ENCODE measurements at regions not wholly inside any gene's neighbourhood (a gene's known extent, or its start where the extent isn't known, plus 50 kb on each side); places are given as distances from the start of the nearest gene placed in this dataset.

GRCh38 chr6:100962466-100962865 is 81.3 kb upstream of the ASCC3 start:
- H3K9me3 Mint-ChIP-seq, result no peaks in the 10 kb centered on the region
- H3K4me3 Mint-ChIP-seq, result no peak overlapping the region
- no peaks in the 10 kb centered on the region for H3K36me3 Mint-ChIP-seq (ENCODE audit: low read depth)
- TF ChIP-seq JUNB (IDR thresholded peaks at IDR 0.05; ENCODE audit: unreplicated experiment) (no peak), STAT1 (IDR thresholded peaks at IDR 0.05; ENCODE audit: unreplicated experiment) (no peak), ZNF462 (CRISPR knock-in tag; IDR thresholded peaks at IDR 0.05) (no peak), POLR2AphosphoS5 (IDR thresholded peaks at IDR 0.05; ENCODE audit: low read depth) (no peak), EZH2 (IDR thresholded peaks at IDR 0.05; ENCODE audit: low read depth, unreplicated experiment) (no peak), ETS1 (IDR thresholded peaks at IDR 0.05) (no peak), EZH2phosphoT487 (IDR thresholded peaks at IDR 0.05; ENCODE audit: unreplicated experiment) (no peak), NANOG (IDR thresholded peaks at IDR 0.05; ENCODE audit: borderline replicate concordance) (no peak), CREB1 (CRISPR knock-in tag; IDR thresholded peaks at IDR 0.05; ENCODE audit: low read depth) (no peak), ZNF331 (CRISPR knock-in tag; IDR thresholded peaks at IDR 0.05; ENCODE audit: low read depth) (no peak), REST (IDR thresholded peaks at IDR 0.05; ENCODE audit: unreplicated experiment) (no peak), ZNF114 (CRISPR knock-in tag; IDR thresholded peaks at IDR 0.05) (no peak)
- TF ChIP-seq, protein P1, sequence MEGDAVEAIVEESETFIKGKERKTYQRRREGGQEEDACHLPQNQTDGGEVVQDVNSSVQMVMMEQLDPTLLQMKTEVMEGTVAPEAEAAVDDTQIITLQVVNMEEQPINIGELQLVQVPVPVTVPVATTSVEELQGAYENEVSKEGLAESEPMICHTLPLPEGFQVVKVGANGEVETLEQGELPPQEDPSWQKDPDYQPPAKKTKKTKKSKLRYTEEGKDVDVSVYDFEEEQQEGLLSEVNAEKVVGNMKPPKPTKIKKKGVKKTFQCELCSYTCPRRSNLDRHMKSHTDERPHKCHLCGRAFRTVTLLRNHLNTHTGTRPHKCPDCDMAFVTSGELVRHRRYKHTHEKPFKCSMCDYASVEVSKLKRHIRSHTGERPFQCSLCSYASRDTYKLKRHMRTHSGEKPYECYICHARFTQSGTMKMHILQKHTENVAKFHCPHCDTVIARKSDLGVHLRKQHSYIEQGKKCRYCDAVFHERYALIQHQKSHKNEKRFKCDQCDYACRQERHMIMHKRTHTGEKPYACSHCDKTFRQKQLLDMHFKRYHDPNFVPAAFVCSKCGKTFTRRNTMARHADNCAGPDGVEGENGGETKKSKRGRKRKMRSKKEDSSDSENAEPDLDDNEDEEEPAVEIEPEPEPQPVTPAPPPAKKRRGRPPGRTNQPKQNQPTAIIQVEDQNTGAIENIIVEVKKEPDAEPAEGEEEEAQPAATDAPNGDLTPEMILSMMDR (conservative IDR thresholded peaks at IDR 0.05; ENCODE audit: low read depth in 2 of 2), result no peak
- H3K27me3 ChIP-seq (ENCODE audit: insufficient read depth), result no peaks in the 10 kb centered on the region
- no peak overlapping the region for H3K4me2 ChIP-seq
- no peaks in the 10 kb centered on the region for H3K36me3 ChIP-seq (ENCODE audit: insufficient read depth)
- no peaks in the 10 kb centered on the region for H3K27me3 Mint-ChIP-seq (ENCODE audit: insufficient read depth, low read depth, poor library complexity)
- no peak overlapping the region for H3K4me3 ChIP-seq
- no peaks in the 10 kb centered on the region for H4K20me1 ChIP-seq (replicated peaks; ENCODE audit: insufficient read depth)
- no peaks in the 10 kb centered on the region for H3K4me1 ChIP-seq (ENCODE audit: insufficient read depth)
- ATAC-seq, result no peak
- H3K4me1 Mint-ChIP-seq, result peaks cover 4% of the 10 kb centered on the region; the same call in 1 of the 3 replicates
- H3K79me2 ChIP-seq (replicated peaks; ENCODE audit: insufficient read depth), result no peaks in the 10 kb centered on the region
- H3K27ac ChIP-seq (ENCODE audit: low read depth), result no peak overlapping the region
- H3K27ac Mint-ChIP-seq, result no peak overlapping the region
- no peaks in the 10 kb centered on the region for H3F3A ChIP-seq (replicated peaks; ENCODE audit: low read depth)
- peaks cover 10% of the 10 kb centered on the region for H3K9me2 ChIP-seq (ENCODE audit: insufficient read depth)
- DNase-seq (ENCODE audit: low spot score), result no peak
- H2AFZ ChIP-seq, result no peak overlapping the region
